ENCODE measurements at regions not wholly inside any gene's neighbourhood (a gene's known extent, or its start where the extent isn't known, plus 50 kb on each side); places are given as distances from the start of the nearest gene placed in this dataset.
A peak's percentile ranks its signal among the peaks of the same experiment; 100 is the strongest.

DNA sequence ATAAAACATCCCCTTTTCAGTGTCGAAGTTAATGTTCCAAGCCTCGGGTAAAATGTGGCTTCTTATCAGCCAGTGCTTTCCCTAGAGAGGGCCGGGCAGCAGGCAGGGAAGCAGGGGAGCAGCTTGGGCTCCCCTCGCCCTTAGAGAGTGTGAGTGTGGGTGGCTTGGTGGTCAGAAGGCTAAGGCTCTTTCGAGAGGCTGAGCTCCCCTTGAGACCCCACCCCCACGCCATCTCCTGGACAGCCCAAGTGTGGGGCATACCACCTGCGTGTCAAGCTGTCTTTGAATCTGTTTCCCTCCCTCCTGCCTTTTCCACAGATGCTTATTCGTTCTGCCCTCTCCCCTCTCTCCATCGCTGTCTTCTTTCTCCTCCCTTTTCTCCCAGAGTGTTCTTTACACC lies 95.1 kb upstream of the FOXP4 start:
- H3K36me3 ChIP-seq (ENCODE audit: low read depth), result no peaks in the 10 kb centered on the region
- peaks cover 6% of the 10 kb centered on the region for H3K27me3 ChIP-seq (ENCODE audit: insufficient read depth, poor library complexity, severe bottlenecking)
- H3K27ac ChIP-seq (ENCODE audit: poor library complexity, severe bottlenecking), result no peak overlapping the region
- H3K4me3 ChIP-seq (ENCODE audit: severe bottlenecking), result no peak overlapping the region
- TF ChIP-seq, protein P1, sequence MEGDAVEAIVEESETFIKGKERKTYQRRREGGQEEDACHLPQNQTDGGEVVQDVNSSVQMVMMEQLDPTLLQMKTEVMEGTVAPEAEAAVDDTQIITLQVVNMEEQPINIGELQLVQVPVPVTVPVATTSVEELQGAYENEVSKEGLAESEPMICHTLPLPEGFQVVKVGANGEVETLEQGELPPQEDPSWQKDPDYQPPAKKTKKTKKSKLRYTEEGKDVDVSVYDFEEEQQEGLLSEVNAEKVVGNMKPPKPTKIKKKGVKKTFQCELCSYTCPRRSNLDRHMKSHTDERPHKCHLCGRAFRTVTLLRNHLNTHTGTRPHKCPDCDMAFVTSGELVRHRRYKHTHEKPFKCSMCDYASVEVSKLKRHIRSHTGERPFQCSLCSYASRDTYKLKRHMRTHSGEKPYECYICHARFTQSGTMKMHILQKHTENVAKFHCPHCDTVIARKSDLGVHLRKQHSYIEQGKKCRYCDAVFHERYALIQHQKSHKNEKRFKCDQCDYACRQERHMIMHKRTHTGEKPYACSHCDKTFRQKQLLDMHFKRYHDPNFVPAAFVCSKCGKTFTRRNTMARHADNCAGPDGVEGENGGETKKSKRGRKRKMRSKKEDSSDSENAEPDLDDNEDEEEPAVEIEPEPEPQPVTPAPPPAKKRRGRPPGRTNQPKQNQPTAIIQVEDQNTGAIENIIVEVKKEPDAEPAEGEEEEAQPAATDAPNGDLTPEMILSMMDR (IDR thresholded peaks at IDR 0.05; ENCODE audit: poor library complexity, severe bottlenecking), result no peak
- DNase-seq (ENCODE audit: low spot score) (no peak), ATAC-seq (ENCODE audit: low read depth) (0 out of 3 replicates have a peak, but pooled peaks have one; percentile 21)
- H3K4me1 ChIP-seq (ENCODE audit: insufficient read depth, poor library complexity, severe bottlenecking), result no peaks in the 10 kb centered on the region
- H3K9me3 ChIP-seq (ENCODE audit: severe bottlenecking), result no peaks in the 10 kb centered on the region

DNA sequence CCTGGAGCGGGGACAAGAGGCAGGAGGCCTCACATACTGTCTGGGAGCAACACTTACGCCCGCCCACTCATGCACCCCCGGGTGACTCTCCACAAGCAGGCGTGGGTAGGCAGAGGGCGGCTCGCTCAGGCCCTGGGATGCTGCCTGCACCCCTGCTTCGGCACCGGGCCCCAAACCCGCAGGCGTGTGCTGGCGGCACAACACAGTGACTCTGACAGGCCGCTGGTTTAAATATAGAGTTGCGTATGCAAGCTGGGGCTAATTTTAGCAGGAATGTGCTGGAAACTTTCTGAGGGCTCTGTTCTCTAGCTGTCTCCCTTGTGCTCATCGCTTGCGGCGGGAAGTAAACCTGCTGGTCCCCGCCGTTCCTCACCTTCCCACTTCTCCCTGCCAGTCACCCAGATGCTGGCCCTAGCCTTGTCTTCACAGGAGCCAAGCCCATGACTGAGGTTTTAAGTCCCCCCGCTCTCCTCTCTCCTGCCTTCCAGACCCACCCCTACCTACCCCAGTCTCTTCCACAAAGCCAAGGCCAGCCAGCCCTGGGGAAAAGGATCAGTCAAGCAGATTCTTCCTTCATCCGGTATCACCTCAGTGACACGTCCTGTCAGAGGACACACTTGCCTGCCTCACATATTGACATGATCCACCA lies 94.5 kb upstream of the FOXP4 start:
- Histone ChIP-seq H3K27ac (ENCODE audit: poor library complexity, severe bottlenecking) (no peak overlapping the region), H3K9me3 (ENCODE audit: severe bottlenecking) (no peaks in the 10 kb centered on the region), H3K36me3 (ENCODE audit: low read depth) (no peaks in the 10 kb centered on the region), H3K4me3 (ENCODE audit: severe bottlenecking) (no peak overlapping the region), H3K4me1 (ENCODE audit: insufficient read depth, poor library complexity, severe bottlenecking) (no peaks in the 10 kb centered on the region), H3K27me3 (ENCODE audit: insufficient read depth, poor library complexity, severe bottlenecking) (peaks cover 6% of the 10 kb centered on the region)
- TF ChIP-seq, protein P1 (IDR thresholded peaks at IDR 0.05; ENCODE audit: poor library complexity, severe bottlenecking), result no peak
- no peak for ATAC-seq (ENCODE audit: low read depth)
- DNase-seq (ENCODE audit: low spot score), result no peak

DNA sequence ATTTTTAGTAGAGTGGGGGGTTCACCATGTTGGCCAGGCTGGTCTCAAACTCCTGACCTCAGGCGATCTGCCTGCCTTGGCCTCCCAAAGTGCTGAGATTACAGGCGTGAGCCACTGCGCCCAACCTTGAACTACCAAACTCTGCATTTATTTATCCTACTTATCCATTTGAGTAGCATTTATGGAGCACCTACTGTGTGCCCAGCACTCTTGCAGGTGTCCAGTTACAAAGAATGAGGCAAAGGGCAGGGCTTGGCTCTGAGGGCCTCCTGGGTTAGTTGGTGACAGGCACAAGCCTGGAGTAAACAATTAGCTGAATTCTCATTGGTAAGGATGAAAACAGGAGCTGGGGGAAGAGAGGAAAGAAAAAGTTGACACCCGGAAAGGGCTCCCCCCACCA lies 93.4 kb upstream of the FOXP4 start:
- ATAC-seq (ENCODE audit: low read depth), result no peak
- Histone ChIP-seq H3K4me3 (ENCODE audit: severe bottlenecking) (no peak overlapping the region), H3K4me1 (ENCODE audit: insufficient read depth, poor library complexity, severe bottlenecking) (no peaks in the 10 kb centered on the region), H3K27me3 (ENCODE audit: insufficient read depth, poor library complexity, severe bottlenecking) (peaks cover 6% of the 10 kb centered on the region), H3K36me3 (ENCODE audit: low read depth) (no peaks in the 10 kb centered on the region), H3K27ac (ENCODE audit: poor library complexity, severe bottlenecking) (no peak overlapping the region), H3K9me3 (ENCODE audit: severe bottlenecking) (no peaks in the 10 kb centered on the region)
- TF ChIP-seq, protein P1 (IDR thresholded peaks at IDR 0.05; ENCODE audit: poor library complexity, severe bottlenecking), result no peak
- DNase-seq (ENCODE audit: low spot score), result no peak

DNA sequence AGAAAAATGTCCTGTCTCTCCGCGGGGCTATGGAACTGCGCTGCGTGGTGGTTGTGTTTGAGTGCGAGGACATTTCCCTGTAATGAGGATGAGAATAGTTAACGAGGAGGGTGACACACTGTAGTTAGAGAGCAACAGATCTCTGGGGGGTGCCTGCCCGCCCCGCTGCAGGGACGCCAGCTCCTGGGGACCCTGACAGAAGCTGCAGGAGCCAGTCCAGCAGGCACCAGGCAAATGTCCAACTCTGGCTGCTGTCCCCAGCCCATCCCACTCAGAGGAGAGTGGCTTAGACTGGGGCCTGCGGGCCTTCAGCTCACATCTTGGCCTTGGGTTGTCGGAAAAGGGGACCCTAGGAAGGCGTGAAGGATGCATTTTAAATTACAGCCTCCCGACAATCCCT lies 92.9 kb upstream of the FOXP4 start:
- ATAC-seq (ENCODE audit: low read depth) (no peak), DNase-seq (ENCODE audit: low spot score) (no peak)
- TF ChIP-seq, protein P1 (IDR thresholded peaks at IDR 0.05; ENCODE audit: poor library complexity, severe bottlenecking), result no peak
- Histone ChIP-seq H3K9me3 (ENCODE audit: severe bottlenecking) (no peaks in the 10 kb centered on the region), H3K27ac (ENCODE audit: poor library complexity, severe bottlenecking) (no peak overlapping the region), H3K27me3 (ENCODE audit: insufficient read depth, poor library complexity, severe bottlenecking) (peaks cover 6% of the 10 kb centered on the region), H3K4me3 (ENCODE audit: severe bottlenecking) (no peak overlapping the region), H3K4me1 (ENCODE audit: insufficient read depth, poor library complexity, severe bottlenecking) (no peaks in the 10 kb centered on the region), H3K36me3 (ENCODE audit: low read depth) (no peaks in the 10 kb centered on the region)

DNA sequence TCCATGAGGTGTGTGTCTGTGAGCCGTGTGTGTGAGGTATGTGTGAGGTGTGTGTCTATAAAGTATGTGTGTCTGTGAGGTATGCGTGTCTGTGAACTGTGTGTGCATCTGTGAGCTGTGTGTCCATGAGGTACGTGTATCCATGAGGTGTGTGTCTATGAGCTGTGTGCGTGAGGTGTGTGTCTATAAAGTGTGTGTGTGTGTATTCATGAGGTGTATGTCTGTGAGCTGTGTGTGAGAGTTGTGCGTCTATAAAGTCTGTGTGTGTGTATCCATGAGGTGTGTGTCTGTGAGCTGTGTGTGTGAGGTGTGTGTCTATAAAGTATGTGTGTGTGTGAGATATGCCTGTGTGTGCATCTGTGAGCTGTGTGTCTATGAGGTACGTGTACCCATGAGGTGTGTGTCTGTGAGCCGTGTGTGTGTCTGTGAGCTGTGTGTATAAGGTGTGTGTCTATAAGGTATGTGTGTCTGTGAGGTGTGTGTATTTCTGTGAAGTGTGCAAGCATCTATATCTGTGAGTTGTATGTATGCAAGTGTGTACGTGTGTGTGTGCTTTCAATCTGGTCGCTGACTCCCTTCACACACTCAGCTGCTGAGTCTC lies 91.9 kb upstream of the FOXP4 start:
- no peaks in the 10 kb centered on the region for H3K9me3 ChIP-seq (ENCODE audit: severe bottlenecking)
- TF ChIP-seq, protein P1 (IDR thresholded peaks at IDR 0.05; ENCODE audit: poor library complexity, severe bottlenecking), result no peak
- no peaks in the 10 kb centered on the region for H3K4me1 ChIP-seq (ENCODE audit: insufficient read depth, poor library complexity, severe bottlenecking)
- H3K27ac ChIP-seq (ENCODE audit: poor library complexity, severe bottlenecking), result no peak overlapping the region
- H3K36me3 ChIP-seq (ENCODE audit: low read depth), result no peaks in the 10 kb centered on the region
- H3K4me3 ChIP-seq (ENCODE audit: severe bottlenecking), result no peak overlapping the region
- DNase-seq (ENCODE audit: low spot score), result no peak
- peaks cover 6% of the 10 kb centered on the region for H3K27me3 ChIP-seq (ENCODE audit: insufficient read depth, poor library complexity, severe bottlenecking)
- ATAC-seq (ENCODE audit: low read depth), result no peak

Measured in RWPE2 (cell line).